ENCODE measurements at regions not wholly inside any gene's neighbourhood (a gene's known extent, or its start where the extent isn't known, plus 50 kb on each side); places are given as distances from the start of the nearest gene placed in this dataset.

DNA sequence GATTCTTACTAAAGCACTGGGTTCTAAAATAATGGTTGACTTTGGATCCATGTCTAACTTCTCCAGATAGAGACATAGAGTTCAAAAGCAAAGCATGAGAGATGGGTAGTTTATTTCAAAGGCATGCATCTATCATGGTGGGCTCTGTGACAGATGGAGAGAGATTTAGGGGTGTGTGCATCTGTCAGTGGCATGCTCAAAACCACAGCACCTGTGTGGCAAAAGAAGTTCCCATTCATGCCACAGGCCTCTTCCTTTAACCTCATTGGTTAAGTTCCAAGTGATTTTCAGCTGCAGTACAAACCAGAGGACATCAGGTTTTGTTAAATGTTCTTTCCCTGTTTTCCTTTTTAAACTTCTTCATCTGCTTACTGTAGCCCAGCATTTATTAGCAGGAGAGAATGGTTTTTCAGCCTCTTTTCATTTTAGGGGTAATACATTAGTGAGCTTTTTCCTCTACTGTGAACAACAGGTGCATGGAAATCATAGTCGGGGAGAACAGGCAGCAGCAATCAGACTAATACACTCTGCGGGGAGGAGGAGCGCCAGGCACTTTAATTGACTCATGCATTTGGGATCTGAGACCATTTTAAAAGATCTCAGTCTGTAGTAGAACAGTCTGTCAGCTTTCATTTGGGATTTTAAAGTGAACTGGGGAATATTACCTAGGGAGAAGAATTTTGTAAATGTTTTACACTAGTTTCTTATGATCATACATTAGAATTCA, 52.4 kb upstream of the UPP2 start:
- no peak overlapping the region for H3K4me3 ChIP-seq (ENCODE audit: low read length)
- DNase-seq (ENCODE audit: low read depth): no peak
- TF ChIP-seq, protein P1, sequence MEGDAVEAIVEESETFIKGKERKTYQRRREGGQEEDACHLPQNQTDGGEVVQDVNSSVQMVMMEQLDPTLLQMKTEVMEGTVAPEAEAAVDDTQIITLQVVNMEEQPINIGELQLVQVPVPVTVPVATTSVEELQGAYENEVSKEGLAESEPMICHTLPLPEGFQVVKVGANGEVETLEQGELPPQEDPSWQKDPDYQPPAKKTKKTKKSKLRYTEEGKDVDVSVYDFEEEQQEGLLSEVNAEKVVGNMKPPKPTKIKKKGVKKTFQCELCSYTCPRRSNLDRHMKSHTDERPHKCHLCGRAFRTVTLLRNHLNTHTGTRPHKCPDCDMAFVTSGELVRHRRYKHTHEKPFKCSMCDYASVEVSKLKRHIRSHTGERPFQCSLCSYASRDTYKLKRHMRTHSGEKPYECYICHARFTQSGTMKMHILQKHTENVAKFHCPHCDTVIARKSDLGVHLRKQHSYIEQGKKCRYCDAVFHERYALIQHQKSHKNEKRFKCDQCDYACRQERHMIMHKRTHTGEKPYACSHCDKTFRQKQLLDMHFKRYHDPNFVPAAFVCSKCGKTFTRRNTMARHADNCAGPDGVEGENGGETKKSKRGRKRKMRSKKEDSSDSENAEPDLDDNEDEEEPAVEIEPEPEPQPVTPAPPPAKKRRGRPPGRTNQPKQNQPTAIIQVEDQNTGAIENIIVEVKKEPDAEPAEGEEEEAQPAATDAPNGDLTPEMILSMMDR (conservative IDR thresholded peaks at IDR 0.05; ENCODE audit: low read length): no peak

DNA sequence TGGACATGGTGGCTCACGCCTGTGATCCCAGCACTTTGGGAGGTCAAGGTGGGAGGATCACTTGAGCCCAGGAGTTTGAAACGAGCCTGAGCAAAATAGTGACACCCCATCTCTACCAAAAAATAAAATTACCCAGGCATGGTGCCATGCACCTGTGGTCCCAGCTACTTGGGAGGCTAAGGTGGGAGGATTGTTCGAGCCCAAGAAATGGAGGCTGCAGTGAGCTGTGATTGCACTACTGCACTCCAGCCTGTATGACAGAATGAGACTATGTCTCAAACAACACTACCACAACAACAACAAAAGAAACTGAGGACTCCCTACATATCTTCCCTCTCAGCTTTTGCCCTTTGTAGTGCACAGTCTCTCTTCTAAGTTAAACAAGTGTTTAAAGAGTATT, 53.3 kb upstream of the UPP2 start:
- no peak for DNase-seq (ENCODE audit: low read depth)
- H3K4me3 ChIP-seq (ENCODE audit: low read length): no peak overlapping the region
- TF ChIP-seq, protein P1 (conservative IDR thresholded peaks at IDR 0.05; ENCODE audit: low read length): no peak

DNA sequence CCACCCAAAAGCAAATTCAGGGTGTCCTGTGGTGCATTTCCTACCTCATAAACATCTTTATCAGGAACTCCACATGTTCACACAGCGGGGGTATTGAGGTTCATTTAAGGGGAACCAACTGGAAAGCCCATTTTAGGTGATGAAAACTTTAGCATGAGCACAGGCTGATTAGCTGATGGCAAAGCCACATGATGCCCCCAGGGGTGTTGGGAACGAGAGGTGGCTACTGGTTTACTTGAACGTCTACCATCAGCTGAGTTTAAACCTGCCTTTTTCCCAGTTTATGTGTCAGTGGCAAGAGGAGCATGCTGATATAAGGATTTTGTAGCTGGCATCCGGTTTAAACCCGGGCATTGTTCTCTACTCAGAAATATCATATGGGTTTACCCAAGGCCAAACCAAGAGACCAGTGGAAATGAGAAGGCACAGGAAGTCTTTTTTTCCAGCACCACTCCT, 54.5 kb upstream of the UPP2 start:
- TF ChIP-seq, protein P1 (conservative IDR thresholded peaks at IDR 0.05; ENCODE audit: low read length): no peak
- H3K4me3 ChIP-seq (ENCODE audit: low read length): no peak overlapping the region
- no peak for DNase-seq (ENCODE audit: low read depth)

DNA sequence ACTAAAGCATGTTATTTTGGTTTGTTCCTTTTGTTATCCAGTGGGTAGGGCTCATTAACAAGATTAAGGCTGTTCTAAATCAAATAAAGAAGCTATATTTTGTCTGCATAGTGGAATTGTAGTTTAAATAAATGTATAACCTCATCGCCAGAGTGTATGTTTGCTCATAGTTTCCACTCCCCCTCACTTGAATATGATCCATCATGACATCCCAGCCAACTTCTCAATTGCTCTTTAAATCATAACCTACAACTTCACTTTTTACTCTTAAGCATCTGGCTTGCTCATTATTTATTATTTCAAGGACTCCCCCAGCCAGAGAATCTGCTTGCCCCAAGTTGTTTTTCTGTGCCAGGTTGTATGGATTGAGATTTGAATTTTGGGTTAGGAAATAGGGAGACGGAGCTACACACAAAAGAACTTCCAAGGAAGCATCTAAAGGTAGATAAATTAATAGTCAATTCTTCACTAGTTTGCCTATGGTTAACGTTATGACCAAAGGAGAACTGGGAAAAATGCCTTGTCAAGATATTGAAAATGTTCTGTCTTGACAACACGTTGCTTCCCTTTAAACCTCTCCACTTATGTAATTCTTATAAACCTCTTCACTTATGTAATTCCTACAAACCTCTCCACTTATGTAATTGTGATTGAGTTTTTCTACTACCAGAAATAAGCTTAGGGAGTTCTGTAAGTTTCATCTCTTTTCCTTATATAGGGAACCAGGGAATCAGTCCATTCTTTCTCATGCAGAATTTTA, 55.4 kb upstream of the UPP2 start:
- DNase-seq (ENCODE audit: low read depth): no peak
- TF ChIP-seq, protein P1 (conservative IDR thresholded peaks at IDR 0.05; ENCODE audit: low read length): no peak

DNA sequence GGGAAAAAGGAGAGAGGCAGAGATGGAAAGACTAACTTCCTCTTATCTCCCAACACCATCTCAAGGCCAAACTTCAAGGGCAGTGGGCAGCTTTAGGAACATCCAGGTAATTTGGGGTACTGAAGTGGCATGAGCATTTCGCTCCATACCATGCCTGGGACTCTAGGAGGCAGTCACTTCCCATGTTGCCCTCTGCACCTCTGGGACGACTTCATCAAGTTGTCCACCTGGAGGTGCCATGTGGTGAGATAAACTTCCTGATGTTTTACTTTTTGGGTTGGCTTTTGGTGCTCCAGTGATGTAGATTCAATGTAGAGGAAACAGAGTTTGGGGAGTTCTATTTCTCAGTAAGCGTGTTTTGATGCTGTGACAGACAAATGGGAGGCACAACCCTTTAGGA, 56.3 kb upstream of the UPP2 start:
- TF ChIP-seq, protein P1 (conservative IDR thresholded peaks at IDR 0.05; ENCODE audit: low read length): no peak
- no peak overlapping the region for H3K4me3 ChIP-seq (ENCODE audit: low read length)
- DNase-seq (ENCODE audit: low read depth): no peak

More for the DNA sequence above, 55.4 kb upstream of the UPP2 start:
- H3K4me3 ChIP-seq (ENCODE audit: low read length): no peak overlapping the region

DNA sequence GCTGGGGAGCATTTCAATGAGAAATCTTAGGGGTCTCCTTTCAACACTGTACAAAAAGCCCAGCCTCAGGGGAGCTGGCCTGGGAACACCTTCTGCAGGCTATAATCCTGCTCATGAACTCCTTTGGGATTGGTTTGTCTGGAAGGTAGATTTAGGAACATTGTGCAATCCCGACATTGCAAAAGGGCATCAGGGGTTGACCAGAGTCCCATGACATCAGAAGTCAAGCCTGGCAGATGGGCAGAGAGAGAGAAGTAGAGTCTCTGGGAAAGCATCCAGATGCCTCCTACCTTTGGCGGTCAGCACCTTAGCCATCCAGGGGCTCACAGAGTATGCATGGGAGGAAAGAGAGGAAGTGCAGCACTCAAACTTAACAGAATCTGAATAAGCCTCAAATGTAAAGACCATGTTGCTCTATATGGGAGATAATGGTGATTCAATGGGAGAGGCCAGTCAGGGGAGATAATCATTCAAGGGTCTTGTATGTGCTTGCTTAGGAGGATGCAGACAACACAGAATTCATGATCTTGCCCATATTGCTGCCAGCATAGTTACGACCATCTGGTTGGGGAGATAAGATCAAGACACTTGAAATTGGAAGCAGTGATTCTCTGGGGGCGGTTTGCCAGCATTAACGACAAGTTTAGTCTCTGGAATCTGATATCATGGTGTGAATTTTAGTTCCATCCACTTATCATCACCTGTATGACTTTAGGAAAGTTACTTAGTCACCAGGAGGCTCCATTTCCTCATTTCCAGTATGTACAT, 58.3 kb upstream of the UPP2 start:
- TF ChIP-seq, protein P1 (conservative IDR thresholded peaks at IDR 0.05; ENCODE audit: low read length): no peak
- no peak for DNase-seq (ENCODE audit: low read depth)
- H3K4me3 ChIP-seq (ENCODE audit: low read length): no peak overlapping the region
